ENCODE measurements at regions not wholly inside any gene's neighbourhood (a gene's known extent, or its start where the extent isn't known, plus 50 kb on each side); places are given as distances from the start of the nearest gene placed in this dataset.
"Not testable (repeated sequence)": the region's sequence is repeated elsewhere in the genome, so short reads cannot be mapped to it uniquely, and the experiment has no call there.

DNA sequence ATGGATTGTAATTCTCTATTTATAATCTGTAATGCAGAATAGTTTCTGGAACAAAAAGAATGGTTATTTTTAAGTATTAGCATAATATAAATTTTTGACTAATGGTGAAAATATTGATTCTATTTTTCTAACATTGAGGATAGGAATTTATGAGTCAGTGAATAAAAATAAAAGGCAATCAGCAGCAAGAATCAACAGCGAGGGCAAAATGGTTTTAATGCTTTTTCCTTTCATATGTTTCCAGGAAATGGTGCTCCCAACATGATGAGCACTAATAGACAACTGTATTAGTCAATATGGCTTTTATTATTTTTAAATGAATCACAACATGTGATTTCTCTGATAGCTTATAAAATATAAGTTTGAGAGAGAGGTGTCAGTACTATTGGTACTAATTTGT lies 90.7 kb upstream of the TFPI start:
- DNase-seq (ENCODE audit: low read depth) = no peak
- TF ChIP-seq, protein P1, sequence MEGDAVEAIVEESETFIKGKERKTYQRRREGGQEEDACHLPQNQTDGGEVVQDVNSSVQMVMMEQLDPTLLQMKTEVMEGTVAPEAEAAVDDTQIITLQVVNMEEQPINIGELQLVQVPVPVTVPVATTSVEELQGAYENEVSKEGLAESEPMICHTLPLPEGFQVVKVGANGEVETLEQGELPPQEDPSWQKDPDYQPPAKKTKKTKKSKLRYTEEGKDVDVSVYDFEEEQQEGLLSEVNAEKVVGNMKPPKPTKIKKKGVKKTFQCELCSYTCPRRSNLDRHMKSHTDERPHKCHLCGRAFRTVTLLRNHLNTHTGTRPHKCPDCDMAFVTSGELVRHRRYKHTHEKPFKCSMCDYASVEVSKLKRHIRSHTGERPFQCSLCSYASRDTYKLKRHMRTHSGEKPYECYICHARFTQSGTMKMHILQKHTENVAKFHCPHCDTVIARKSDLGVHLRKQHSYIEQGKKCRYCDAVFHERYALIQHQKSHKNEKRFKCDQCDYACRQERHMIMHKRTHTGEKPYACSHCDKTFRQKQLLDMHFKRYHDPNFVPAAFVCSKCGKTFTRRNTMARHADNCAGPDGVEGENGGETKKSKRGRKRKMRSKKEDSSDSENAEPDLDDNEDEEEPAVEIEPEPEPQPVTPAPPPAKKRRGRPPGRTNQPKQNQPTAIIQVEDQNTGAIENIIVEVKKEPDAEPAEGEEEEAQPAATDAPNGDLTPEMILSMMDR (IDR thresholded peaks at IDR 0.05; ENCODE audit: insufficient read depth, low read depth, low read length, missing control alignments) = no peak
- H3K4me3 ChIP-seq (ENCODE audit: low read depth, low read length) = no peak overlapping the region

DNA sequence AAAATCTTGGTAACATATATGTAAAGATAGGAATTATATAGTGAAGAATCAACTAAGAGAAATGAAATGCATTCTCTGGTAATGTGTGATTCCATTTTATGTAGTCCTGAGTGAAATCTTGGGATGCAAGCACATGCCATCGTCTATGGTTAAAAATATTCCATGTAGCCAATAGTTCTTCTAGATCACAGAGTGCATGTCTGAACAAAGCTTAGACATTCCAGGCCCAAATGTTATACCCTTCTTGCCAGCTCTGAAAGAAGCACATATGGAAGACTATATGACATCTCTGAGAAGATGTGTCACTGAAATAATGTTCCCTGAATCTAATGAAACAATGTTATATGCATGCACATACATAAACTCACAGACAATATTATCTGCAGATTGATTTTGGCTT lies 92.3 kb upstream of the TFPI start:
- H3K4me3 ChIP-seq (ENCODE audit: low read depth, low read length) = no peak overlapping the region
- no peak for DNase-seq (ENCODE audit: low read depth)
- TF ChIP-seq, protein P1 (IDR thresholded peaks at IDR 0.05; ENCODE audit: insufficient read depth, low read depth, low read length, missing control alignments) = no peak

DNA sequence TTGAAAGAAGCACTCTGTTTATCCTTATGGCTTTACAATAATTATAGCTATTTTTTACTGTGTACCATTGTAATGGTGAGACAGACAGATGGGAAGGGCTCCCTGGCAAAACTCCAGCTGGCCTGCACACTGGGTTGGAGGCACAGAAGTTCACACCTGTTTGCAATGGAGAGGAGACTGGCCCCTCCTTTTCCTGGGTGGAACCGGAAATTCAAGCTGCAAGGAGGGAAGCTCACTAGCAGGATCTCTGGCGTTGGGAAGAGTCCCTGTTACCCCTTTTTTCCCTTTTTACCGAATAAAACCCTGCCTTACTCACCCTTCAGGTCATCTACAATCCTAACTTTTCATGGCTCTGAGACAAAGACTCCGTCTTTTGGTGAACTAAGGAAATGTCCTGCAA lies 100.3 kb upstream of the TFPI start:
- H3K4me3 ChIP-seq (ENCODE audit: low read depth, low read length) = peak overlapping the region; percentile 9
- peak; percentile 31 for DNase-seq (ENCODE audit: low read depth)
- TF ChIP-seq, protein P1 (IDR thresholded peaks at IDR 0.05; ENCODE audit: insufficient read depth, low read depth, low read length, missing control alignments) = no peak

DNA sequence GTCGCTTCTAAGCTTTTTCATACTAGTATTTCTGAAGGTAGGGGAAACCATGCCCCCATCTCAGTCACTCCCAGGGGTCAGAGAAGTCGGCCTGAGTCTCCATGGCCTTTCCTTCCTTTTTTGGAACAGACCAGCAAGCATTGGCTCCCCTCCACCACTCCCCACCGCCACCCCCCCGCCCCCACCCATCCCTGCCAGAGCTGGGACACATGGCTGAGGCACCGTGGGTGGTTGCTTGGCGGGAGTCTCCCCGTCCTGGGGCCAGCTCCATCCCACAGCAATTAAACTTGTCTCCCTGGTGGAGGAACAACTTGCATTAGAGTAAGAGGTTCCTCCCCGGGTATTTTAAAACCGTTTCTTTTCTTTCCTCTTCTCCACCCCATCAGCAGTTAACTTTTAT lies 100.8 kb upstream of the TFPI start:
- TF ChIP-seq, protein P1 (IDR thresholded peaks at IDR 0.05; ENCODE audit: insufficient read depth, low read depth, low read length, missing control alignments) = no peak
- peak overlapping the region; percentile 32 for H3K4me3 ChIP-seq (ENCODE audit: low read depth, low read length)
- DNase-seq (ENCODE audit: low read depth) = no peak

DNA sequence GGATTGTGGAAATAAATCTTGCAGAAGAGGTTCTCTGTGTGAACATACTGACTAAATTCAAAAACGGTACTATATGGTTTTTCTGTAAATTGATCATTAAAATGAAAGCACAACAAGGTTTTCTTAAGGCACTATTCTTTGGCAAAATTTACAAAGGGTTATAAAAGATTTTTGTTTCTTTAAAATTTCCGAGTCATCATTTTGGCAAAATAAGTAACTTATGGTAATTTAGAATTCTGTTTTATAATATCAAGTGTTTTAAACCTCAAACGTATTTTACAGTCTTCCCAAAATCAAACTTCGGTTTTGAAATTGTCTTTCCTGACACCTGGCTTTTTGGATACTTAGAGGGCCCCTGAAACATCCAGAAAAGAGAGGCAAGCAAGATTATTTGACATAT lies 101.9 kb upstream of the TFPI start:
- H3K4me3 ChIP-seq (ENCODE audit: low read depth, low read length) = no peak overlapping the region
- DNase-seq (ENCODE audit: low read depth) = no peak

DNA sequence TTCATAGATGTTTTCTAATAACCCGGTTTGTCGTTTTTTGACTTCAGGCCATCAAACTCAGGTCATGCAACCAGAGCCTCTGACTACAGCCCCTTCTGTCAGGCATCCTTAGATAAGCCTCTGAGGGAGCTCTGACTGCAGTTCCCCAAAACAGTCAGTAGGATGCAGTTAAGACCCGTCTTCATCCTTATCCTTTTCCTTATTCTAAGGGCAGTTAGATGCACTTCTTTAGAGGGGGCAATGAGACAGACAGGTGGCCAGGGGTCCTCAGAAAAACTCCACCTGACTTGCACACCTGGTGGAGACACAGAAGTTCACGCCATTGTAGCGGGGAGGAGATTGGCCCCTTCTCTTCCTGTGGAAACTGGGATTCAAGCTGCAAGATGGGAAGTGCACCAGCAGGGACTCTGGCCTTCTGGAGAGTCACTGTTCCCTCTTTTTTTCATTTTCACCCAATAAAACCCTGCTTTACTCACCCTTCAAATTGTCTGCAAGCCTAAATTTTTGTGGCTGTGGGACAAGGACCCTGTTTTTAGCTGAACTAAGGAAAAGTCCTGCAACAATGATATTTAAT lies 104.8 kb upstream of the TFPI start:
- TF ChIP-seq, protein P1 (IDR thresholded peaks at IDR 0.05; ENCODE audit: insufficient read depth, low read depth, low read length, missing control alignments) = peak; percentile 19

More for the DNA sequence above, 101.9 kb upstream of the TFPI start:
- TF ChIP-seq, protein P1 (IDR thresholded peaks at IDR 0.05; ENCODE audit: insufficient read depth, low read depth, low read length, missing control alignments) = no peak

DNA sequence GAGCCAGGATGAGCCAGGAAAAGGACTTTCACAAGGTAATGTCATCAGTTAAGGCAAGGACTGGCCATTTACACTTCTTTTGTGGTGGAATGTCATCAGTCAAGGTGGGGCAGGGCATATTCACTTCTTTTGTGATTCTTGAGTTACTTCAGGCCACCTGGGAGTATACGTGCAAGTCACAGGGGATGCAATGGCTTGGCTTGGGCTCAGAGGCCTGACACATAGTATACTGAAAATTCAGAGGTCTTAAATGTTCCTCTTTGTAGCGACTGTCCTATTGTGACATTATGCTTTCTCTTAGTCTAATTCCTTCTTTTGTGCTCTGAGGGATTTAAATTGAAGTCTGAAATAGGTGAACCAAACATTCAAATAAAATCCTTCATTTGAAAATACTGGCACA lies 121.8 kb upstream of the TFPI start:
- not testable (repeated sequence) for DNase-seq (ENCODE audit: low read depth)

More for the DNA sequence above, 104.8 kb upstream of the TFPI start:
- peak; percentile 36 for DNase-seq (ENCODE audit: low read depth)
- H3K4me3 ChIP-seq (ENCODE audit: low read depth, low read length) = no peak overlapping the region

More for the DNA sequence above, 121.8 kb upstream of the TFPI start:
- not testable (repeated sequence) for H3K4me3 ChIP-seq (ENCODE audit: low read depth, low read length)

All from GM12865 (cell line).